Keratinocyte (primary cell): ENCODE measurements at regions not wholly inside any gene's neighbourhood (a gene's known extent, or its start where the extent isn't known, plus 50 kb on each side); places are given as distances from the start of the nearest gene placed in this dataset.

ENCODE experiments used
- CTCF ChIP-seq, 3 experiments: IDR thresholded peaks in 1 of 3; conservative IDR thresholded peaks in 1 of 3; optimal IDR thresholded peaks in 1 of 3; 2 replicates in 2 of 3; 3 replicates in 1 of 3; pipeline versions ENCODE3 to v1.5.1; 2011; ENCODE audit warnings: low read length in 3 of 3, mild to moderate bottlenecking in 3 of 3, moderate library complexity in 2 of 3, control low read depth in 1 of 3, inconsistent platforms in 1 of 3; ENCODE audit not compliant: insufficient read depth in 2 of 3; ENCODE audit errors: extremely low read depth in 1 of 3
- EZH2 ChIP-seq: IDR thresholded peaks from one replicate; pipeline ENCODE4 v1.6.1; 2012; ENCODE audit warnings: inconsistent platforms, mild to moderate bottlenecking, low read length, moderate library complexity

DNA sequence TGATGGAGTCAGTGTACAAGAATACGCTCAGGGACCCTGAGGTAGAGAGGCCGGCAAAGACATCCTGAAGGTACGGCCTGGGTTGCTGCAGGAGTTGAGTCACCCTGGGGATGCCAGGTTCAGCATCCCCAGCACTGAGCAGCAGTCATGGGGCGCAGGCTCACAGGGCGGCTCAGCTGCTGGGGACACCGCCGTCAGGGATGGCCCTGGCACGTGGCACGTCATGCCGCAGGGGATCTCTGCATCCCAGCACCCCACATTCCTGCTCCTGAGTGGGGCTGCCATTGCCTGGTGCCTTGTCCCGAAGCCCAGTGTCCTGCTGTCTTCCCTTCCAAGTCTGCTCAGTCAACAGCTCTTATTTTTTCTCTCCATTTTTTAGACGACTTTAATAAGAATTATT is 168.7 kb upstream of the NTM start:
- TF ChIP-seq EZH2 (no peak), CTCF (optimal IDR thresholded peaks at IDR 0.05 in 1 of 3, IDR thresholded peaks at IDR 0.05 in 1 of 3, conservative IDR thresholded peaks at IDR 0.05 in 1 of 3; ENCODE audit: extremely low read depth in 1 of 3, insufficient read depth in 2 of 3, low read length in 3 of 3) (no peak)
